HepG2 (cell line): ENCODE measurements at regions not wholly inside any gene's neighbourhood (a gene's known extent, or its start where the extent isn't known, plus 50 kb on each side); places are given as distances from the start of the nearest gene placed in this dataset.

Experiments
- ATAC-seq: fragments of 200-7000 bp; cut with Tn5 transposase; 3 replicates; pipeline ENCODE4 v1.9.1; 2020; ENCODE audit warnings: mild to moderate bottlenecking, moderate library complexity
- BruUV-seq: library from RNA; stranded (reverse); fragments of 400-500 nt; replicated peaks from 2 replicates; lab custom pipeline; 2021; lab: Mats Ljungman, UMichigan
- CTCF ChIA-PET: fragments of 300-600 bp; formaldehyde crosslinking; extraction: SDS; loops from one replicate; lab custom pipeline; 2021; ENCODE audit warnings: low total read pairs, inconsistent platforms, low intra/inter-chr PET ratio; lab: Yijun Ruan, JAX
- POLR2A ChIA-PET: fragments of 350-600 bp; sonication (Branson Sonifier 250); formaldehyde crosslinking; loops from one replicate; lab custom pipeline; 2020; ENCODE audit warnings: antibody characterized with exemption, inconsistent platforms; lab: Yijun Ruan, JAX
- DNase-seq: peaks from one replicate; pipeline ENCODE4 v3.0.0-alpha.2; 2015; ENCODE audit warnings: low spot score
- FAIRE-seq: peaks from 3 replicates; lab custom pipeline; 2011; peaks lifted over from hg19 to GRCh38; lab: Jason Lieb, UNC
- H2AFZ ChIP-seq: one replicate; pipeline ENCODE4 v1.6.1; 2011; ENCODE audit warnings: low read length, inconsistent platforms
- H3K27ac ChIP-seq: fragments of 300-600 bp; 3 replicates; pipeline ENCODE4 v1.8.0; 2011; ENCODE audit warnings: mixed run types, mild to moderate bottlenecking, mixed read lengths, low read length, inconsistent platforms; ENCODE audit not compliant: insufficient read depth; ENCODE audit errors: extremely low read length
- H3K27me3 ChIP-seq, 2 experiments: fragments of 200-600 bp in 1 of 2; 2 replicates in 1 of 2; 3 replicates in 1 of 2; pipeline versions ENCODE4 v1.6.0 to v1.8.0; 2011; ENCODE audit warnings: low read length in 2 of 2, mild to moderate bottlenecking in 2 of 2, moderate library complexity in 2 of 2, inconsistent platforms in 1 of 2; ENCODE audit not compliant: insufficient read depth in 2 of 2, control insufficient read depth in 1 of 2
- H3K36me3 ChIP-seq, 2 experiments: fragments of 200-600 bp in 1 of 2; replicated peaks in 1 of 2; 2 replicates in 1 of 2; 3 replicates in 1 of 2; pipeline versions ENCODE4 v1.5.1 to v1.8.0; 2011; ENCODE audit warnings: low read length in 2 of 2, inconsistent platforms in 1 of 2; ENCODE audit not compliant: insufficient read depth in 2 of 2, control insufficient read depth in 1 of 2
- H3K4me1 ChIP-seq: 2 replicates; pipeline ENCODE4 v1.5.1; 2012; ENCODE audit warnings: low read length, inconsistent platforms; ENCODE audit not compliant: insufficient read depth
- H3K4me2 ChIP-seq: 2 replicates; pipeline ENCODE4 v1.6.0; 2011; ENCODE audit warnings: low read depth, low read length, inconsistent platforms
- H3K4me3 ChIP-seq, 3 experiments: fragments of 200-600 bp in 1 of 3; sonication (generic), shearing (Covaris generic) in 1 of 3; replicated peaks in 1 of 3; 2 replicates each; pipeline ENCODE4 v1.5.1; 2011 to 2016; ENCODE audit warnings: low read length in 3 of 3, inconsistent platforms in 2 of 3, low read depth in 2 of 3, mild to moderate bottlenecking in 2 of 3, control low read depth in 1 of 3, mixed read lengths in 1 of 3; ENCODE audit not compliant: insufficient read depth in 1 of 3
- H3K79me2 ChIP-seq: one replicate; pipeline ENCODE4 v1.6.1; 2011; ENCODE audit warnings: low read length, inconsistent platforms; ENCODE audit not compliant: insufficient read depth
- H3K9ac ChIP-seq: 2 replicates; pipeline ENCODE4 v1.6.0; 2011; ENCODE audit warnings: mild to moderate bottlenecking, low read depth, low read length, inconsistent platforms; ENCODE audit not compliant: insufficient read depth
- H3K9me3 ChIP-seq: 2 replicates; pipeline ENCODE4 v1.5.1; 2012; ENCODE audit warnings: mild to moderate bottlenecking, low read length
- H4K20me1 ChIP-seq: 2 replicates; pipeline ENCODE4 v1.6.0; 2011; ENCODE audit warnings: inconsistent platforms, mild to moderate bottlenecking, low read length, moderate library complexity; ENCODE audit not compliant: insufficient read depth
- CENPT ChIP-seq: sonication (generic); formaldehyde crosslinking; IDR thresholded peaks from 2 replicates; pipeline ENCODE4 v1.8.0; 2022; ENCODE audit warnings: low read depth, mild to moderate bottlenecking, moderate library complexity, missing genetic modification reagents
- ETV5 ChIP-seq: IDR thresholded peaks from 2 replicates; pipeline ENCODE4 v1.6.1; 2018; ENCODE audit warnings: missing biosample characterization, missing genetic modification reagents, inconsistent platforms, borderline replicate concordance
- HNRNPLL ChIP-seq: fragments of 200-400 bp; formaldehyde crosslinking; IDR thresholded peaks from 2 replicates; pipeline ENCODE4 v1.6.1; 2017; ENCODE audit warnings: mild to moderate bottlenecking, low read depth, low read length; ENCODE audit not compliant: poor library complexity, severe bottlenecking
- KLF9 ChIP-seq: IDR thresholded peaks from 2 replicates; pipeline ENCODE4 v1.6.1; 2016; ENCODE audit warnings: low read depth
- MIER2 ChIP-seq: IDR thresholded peaks from 2 replicates; pipeline ENCODE4 v1.6.1; 2016; ENCODE audit warnings: missing biosample characterization, missing genetic modification reagents
- RBM22 ChIP-seq: fragments of 200-400 bp; formaldehyde crosslinking; optimal IDR thresholded peaks from 2 replicates; pipeline ENCODE3; 2017; ENCODE audit warnings: mild to moderate bottlenecking, low read length, moderate library complexity
- ZNF646 ChIP-seq: sonication (generic); formaldehyde crosslinking; IDR thresholded peaks from 2 replicates; pipeline ENCODE4 v1.9.0; 2021; ENCODE audit warnings: mild to moderate bottlenecking, missing genetic modification reagents
- ZNF652 ChIP-seq: IDR thresholded peaks from 2 replicates; pipeline ENCODE4 v1.6.1; 2016; ENCODE audit warnings: low read depth, borderline replicate concordance
- WGBS: methylation state at CpG from one replicate; pipeline ENCODE4 v1.1.6; 2017; ENCODE audit warnings: low lambda C conversion rate; 5-methylcytosine and 5-hydroxymethylcytosine counted together
- in situ Hi-C: cut with HindIII; loops from 2 replicates; pipeline ENCODE4 v1.10.0; 2017; ENCODE audit warnings: low pct_unique_long_range_greater_than_20kb; ENCODE audit not compliant: extremely low pct_ligation_motif_present
- intact Hi-C: fragments of 100-400 bp; cut with micrococcal nuclease; formaldehyde crosslinking; loops from one replicate; pipeline ENCODE4 v1.10.0; 2022; ENCODE audit not compliant: unreplicated experiment
- TF ChIP-seq, protein P1 (sequence below): IDR thresholded peaks from 2 replicates; pipeline ENCODE4 v1.6.1; 2018; ENCODE audit warnings: missing genetic modification reagents
- TF ChIP-seq, protein P2 (sequence below): sonication (generic); formaldehyde crosslinking; IDR thresholded peaks from 2 replicates; pipeline ENCODE4 v1.4.0; 2020; ENCODE audit warnings: missing genetic modification reagents

- TF ChIP-seq HNRNPLL (no peak), ZNF652 (CRISPR knock-in tag) (no peak), MIER2 (CRISPR knock-in tag) (no peak), KLF9 (no peak), ETV5 (CRISPR knock-in tag) (no peak), RBM22 (no peak)
- TF ChIP-seq, protein P1, sequence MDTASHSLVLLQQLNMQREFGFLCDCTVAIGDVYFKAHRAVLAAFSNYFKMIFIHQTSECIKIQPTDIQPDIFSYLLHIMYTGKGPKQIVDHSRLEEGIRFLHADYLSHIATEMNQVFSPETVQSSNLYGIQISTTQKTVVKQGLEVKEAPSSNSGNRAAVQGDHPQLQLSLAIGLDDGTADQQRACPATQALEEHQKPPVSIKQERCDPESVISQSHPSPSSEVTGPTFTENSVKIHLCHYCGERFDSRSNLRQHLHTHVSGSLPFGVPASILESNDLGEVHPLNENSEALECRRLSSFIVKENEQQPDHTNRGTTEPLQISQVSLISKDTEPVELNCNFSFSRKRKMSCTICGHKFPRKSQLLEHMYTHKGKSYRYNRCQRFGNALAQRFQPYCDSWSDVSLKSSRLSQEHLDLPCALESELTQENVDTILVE (CRISPR knock-in tag): no peak
- TF ChIP-seq, all 625 proteins: peak for 0
These were observed 784.0 kb downstream of the MRPL39 start (continued) for GRCh38 chr21:24823247-24823646.

- ChIA-PET POLR2A (no interaction called here), CTCF (no interaction called here)
- no peaks in the 10 kb centered on the region for H4K20me1 ChIP-seq
- no peaks in the 10 kb centered on the region for H3K27me3 ChIP-seq
- in situ Hi-C loops: no loop called here
- FAIRE-seq (no peak), DNase-seq (no peak)
- 7% methylated on average over 3 of the region's 3 CpGs for WGBS
- H3K9ac ChIP-seq: no peak overlapping the region
- H3K4me2 ChIP-seq: no peak overlapping the region
- H3K79me2 ChIP-seq: no peaks in the 10 kb centered on the region
- H3K4me1 ChIP-seq: no peaks in the 10 kb centered on the region
- H3K4me3 ChIP-seq: no peak overlapping the region
- peaks cover 62% of the 10 kb centered on the region for H3K9me3 ChIP-seq
- H3K36me3 ChIP-seq: no peaks in the 10 kb centered on the region
- BruUV-seq: no TSS peak
- TF ChIP-seq CENPT (CRISPR knock-in tag) (no peak), ZNF646 (CRISPR knock-in tag) (no peak)
- TF ChIP-seq, protein P2, sequence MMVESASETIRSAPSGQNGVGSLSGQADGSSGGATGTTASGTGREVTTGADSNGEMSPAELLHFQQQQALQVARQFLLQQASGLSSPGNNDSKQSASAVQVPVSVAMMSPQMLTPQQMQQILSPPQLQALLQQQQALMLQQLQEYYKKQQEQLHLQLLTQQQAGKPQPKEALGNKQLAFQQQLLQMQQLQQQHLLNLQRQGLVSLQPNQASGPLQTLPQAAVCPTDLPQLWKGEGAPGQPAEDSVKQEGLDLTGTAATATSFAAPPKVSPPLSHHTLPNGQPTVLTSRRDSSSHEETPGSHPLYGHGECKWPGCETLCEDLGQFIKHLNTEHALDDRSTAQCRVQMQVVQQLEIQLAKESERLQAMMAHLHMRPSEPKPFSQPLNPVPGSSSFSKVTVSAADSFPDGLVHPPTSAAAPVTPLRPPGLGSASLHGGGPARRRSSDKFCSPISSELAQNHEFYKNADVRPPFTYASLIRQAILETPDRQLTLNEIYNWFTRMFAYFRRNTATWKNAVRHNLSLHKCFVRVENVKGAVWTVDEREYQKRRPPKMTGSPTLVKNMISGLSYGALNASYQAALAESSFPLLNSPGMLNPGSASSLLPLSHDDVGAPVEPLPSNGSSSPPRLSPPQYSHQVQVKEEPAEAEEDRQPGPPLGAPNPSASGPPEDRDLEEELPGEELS (CRISPR knock-in tag): no peak
- TF ChIP-seq, all 625 proteins: peak for 0
- no peak overlapping the region for H3K27ac ChIP-seq
- ATAC-seq: no peak
- H2AFZ ChIP-seq: no peak overlapping the region
- intact Hi-C loops: no loop called here
These were observed 822.2 kb downstream of the MRPL39 start for GRCh38 chr21:24785033-24785432.
